ENCODE measurements at regions not wholly inside any gene's neighbourhood (a gene's known extent, or its start where the extent isn't known, plus 50 kb on each side); places are given as distances from the start of the nearest gene placed in this dataset.

DNA sequence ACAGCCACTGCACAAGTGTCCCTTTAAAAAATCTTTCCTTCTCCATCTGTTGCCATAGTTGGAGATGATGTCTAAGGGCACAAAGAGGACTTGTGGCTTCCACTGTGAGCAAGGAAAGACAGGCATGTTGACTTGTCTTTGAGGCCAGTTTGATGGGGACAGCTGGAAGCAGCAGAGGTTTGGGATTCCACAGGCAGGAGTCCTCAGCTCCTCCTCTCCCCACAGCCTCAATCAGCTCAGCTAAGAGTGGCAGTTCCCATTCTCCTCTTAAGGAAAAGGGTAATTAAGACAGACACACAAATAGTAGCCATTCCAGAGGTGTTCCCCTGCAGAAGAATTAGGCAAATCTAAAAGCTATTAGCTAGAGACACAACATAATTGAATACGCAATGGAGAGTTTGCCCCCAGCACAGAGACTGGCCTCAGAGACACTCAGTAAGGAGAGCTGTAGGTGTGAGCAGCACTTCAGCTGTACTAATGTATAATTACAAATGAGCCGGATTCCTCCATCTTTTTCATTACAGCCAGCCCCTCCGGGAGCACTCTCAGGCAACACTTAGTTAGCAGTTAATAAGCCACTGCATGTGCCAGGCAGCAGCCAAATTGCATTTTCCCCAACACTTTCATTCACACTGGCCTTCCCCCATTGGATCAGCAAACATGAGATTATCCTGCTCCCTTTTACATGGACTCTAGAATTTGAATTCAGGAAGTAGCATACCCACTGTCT, 434.0 kb downstream of the FOXO1 start:
- no peak for DNase-seq

DNA sequence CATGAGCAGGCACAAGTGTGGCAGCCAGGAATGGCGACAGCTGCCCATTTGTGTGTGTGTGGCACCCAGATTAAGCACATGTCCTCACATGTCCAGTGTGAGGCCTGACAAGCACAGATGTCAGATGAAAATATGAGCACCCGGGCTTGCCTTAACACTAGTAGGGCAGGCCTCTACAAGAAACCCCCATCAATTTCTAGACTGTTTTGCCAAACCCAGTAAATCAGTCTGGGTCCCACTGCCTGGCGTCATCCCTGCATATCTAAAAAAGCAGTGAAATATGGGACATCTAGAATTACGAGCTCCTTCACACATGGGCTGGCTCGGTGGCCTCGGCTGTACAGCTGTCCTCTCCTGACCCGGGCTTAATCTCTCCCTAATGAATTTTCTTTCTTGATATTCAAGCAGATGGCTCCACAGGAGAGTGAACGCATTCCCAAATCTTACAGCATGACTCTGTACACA, 432.7 kb downstream of the FOXO1 start:
- DNase-seq = no peak

DNA sequence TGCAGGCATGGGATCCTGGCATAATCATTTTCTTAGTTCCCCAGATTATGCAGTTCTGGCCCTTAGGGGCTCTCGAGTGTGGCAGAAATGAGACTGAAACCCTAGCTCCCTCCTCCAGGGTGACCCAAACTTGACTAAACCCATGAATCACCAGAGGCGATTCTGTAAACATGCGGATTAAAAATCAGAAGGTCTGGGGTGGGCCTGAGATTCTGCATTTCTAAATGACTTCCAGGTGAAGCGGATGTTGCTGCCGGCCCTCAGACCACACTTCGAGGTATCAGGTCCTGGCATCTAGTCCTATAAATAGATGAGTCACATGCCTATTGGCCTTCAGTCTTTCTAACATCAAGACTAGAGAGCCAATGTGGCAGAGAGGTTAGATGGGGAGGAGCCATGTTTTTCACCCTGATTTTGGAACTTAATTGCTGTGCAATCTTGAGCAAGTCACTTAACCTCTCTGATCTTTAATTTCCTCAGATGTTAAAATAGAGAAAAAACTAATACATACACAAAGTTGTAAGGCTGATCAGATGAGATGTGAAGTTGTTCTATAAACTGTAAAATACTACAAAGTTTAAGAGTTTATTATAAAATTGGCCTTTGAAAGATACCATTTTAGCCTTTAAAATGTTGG, 431.2 kb downstream of the FOXO1 start:
- no peak for DNase-seq

DNA sequence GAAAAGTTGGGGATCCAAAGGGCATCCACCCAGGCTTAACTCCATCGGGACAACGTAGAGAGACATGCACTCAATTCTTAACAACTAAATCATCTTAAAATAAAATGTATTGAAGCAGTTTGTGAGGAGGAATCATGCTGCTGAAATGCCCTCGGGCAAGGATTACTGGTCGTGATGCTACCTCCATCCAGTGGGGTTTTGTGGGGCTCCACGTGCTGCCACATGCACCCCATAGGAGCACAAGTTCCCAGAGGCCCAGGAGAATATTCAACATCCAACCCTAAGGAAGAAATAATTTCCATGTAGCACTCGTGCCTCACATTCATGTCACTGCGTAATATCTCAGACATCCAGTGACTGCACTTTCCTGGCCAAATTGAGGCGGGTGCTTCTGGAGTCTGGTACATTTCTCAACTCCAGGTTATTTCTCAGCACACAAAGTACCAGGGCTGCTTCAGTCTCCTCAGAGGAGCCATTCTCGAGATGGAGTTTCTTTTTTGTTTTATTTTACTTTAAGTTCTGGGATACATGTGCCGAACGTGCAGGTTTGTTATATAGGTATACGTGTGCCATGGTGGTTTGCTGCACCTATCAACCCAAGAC, 429.8 kb downstream of the FOXO1 start:
- DNase-seq = no peak

DNA sequence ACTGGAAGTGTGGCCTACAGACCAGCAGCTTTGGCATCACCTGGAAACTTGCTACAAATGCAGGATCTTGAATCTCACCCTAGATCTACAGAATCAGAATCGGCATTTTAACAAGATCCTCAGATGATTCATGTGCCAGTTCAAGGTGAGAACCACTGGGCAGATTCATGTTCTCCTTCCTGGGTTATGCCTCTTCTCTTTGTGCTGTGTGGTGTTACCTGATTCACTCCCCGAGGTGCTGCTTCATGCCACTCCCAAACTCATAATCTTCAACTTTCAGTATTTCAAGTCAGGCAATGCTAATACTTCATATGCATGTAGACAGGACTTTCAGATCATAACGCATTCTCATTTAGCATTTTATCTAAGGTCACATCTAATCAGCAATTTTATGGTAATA, 427.7 kb downstream of the FOXO1 start:
- DNase-seq = no peak

DNA sequence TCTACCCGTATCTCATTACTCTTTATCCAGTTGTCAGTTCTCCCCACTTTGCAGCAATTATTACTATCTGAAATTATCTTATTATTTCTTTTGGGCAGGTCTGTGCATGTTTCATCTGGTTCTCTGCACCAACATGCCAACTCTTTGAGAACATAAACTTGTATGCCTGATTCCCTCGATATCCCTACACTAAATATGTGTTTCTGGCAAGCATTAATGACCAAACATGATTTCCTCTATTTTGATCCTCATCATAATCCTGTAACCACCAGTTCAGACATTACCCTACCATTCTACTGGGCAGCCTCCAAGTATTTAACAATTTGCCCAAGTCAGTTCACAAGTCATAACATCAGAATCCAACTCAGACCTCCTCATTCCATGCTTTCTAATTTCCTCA, 426.1 kb downstream of the FOXO1 start:
- DNase-seq = no peak

DNA sequence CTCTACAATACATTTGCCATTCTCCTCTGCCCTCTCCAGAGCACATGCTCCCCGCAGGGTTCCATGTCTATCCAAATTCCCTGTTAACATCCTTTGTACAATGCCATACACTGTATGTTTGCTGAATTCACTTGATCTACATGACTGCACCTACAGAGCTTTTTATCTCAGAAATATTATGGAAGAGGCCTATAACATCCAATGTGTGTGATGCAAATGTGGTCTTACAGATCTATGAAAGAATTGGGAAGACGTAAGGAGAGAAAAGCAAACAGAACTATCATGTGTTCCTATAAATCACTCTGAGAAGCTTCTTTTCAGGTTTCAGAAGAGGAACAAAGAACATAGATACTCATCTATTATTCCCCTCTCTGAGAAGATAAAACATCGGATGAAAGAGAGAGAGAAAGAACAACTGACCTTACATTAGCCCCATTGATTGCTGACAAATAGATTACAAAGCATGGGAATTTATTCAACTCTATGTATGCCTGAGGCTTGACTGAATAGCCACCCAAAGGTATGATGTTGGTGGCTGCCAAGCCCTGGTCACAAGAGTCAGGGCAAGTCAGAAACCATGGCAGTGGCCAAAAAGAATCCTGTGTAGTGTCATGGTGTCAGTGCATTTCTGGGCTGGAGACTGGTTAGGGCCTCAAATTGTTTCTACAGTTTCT, 425.2 kb downstream of the FOXO1 start:
- no peak for DNase-seq

DNA sequence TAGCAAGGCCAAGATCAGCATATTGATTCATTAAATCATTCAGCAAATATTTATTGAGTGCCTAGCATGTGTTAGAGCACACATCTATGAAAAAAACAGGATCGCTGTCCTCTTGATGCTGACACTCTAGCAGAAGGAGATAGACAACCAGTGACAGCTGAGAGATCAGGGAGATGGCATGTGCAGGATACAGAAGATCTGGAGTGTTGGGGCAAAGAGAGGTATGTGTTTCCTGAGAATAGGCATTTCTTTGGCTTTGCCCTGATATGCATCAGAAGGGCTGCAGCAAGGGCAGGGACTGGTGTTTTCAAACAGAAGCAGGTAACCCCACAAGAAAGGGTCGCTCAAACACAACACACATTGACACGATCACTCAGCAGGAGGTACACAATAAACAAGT, 423.4 kb downstream of the FOXO1 start:
- no peak for DNase-seq

DNA sequence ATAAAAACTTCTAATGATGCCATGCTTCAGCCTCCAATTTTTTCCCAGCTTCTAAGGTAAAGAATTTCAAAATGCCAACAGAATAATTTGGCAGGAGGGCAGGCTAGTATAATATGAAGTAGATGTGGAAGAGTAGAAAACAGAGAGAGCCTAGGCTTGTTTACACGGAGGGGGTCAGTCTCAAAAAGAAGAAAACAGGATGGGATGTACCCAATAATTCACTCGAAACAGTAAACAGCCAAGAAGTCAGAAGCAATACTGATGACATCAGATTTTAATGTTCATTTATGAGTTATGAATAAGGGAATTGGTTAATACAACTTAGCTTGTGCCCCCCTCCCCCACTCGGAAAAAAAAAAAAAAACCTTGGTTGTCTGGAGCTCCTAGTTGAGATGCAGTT, 422.5 kb downstream of the FOXO1 start:
- DNase-seq = no peak

DNA sequence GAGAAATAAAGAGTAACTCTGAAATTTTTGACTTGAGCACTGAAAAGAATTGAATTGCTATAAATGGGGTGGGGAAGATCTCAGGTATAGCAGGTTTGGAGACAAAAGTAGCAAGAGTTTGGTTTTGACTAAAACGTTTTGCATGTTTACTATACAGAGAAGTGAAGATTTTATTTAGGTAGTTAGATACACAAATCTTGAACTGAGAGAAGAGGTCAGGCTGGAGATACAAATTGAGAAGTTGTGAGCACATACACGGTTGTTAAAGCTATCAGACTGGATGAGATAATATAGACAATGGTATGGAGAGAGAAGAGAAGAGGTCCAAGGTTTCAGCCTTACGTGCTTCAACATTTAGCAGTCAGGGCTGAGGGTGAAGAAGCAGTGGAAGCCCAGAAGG, 420.9 kb downstream of the FOXO1 start:
- DNase-seq = no peak

DNA sequence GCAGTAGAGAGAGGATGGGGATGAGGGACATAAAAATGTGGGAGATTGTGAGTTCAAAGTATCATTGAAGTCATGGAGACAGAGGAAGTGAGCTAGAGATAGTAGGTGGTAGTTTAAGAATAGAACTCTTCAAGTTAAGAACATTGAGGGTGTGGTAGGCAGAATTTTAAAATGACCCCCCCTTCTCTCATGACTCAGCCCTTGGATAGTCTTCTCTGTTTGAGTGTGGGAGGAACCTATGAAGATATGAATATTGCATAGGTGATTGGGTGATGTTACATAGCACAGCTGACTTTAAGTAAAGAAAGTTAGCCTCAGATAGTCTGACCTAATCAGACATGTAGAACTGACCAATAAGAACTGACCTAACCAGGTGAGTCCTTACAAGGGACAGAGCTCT, 418.6 kb downstream of the FOXO1 start:
- DNase-seq = no peak

DNA sequence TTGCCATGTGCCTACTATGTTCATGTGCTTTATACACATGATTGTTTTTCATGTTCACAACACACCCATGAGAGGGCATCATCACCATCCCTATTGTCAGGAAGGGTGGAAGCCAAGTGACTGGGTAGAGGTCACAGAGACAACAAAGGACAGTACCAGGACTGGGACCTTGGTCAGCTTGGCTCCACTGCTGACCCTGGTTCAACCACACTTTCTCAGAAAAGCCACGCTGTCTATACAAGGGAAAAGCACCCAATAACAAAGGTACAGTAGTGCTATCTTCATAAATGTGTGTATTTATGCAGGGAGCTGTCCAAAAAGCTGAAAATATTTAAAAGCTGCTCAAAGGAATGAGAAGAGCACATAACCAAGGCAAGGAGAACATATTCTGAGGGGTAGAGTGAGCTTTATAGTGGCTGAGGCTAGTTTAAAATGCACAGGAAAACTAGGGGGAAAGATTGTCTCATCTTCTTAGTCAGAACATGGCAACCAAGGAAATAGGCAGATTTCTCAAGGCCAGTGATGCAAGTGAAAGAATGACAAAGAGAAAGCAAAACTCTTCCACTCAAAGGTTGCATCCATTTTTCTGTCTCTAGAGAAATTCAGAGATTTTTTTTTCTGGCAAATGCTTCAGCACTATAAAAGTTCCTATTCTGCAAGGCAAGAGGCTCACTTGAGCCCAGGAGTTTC, 415.0 kb downstream of the FOXO1 start:
- DNase-seq = no peak

DNA sequence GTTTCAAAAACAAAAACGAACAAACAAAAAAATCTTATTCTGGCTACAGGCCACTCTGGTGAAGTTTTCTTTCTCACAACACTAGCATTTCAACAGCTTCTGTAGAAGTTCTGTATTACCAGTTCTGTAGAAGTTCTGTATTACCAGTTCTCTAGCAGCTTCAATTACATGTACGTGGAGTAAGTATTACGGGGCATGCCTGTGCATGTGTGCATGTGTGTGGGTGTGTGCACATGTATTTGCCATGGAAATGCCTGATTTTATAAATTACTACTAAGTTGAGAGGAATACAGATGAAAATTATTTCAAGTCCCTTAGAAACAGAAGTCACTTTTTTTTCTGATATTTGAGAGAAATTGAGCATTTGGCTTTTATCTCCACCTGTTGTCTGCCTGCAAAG, 414.2 kb downstream of the FOXO1 start:
- no peak for DNase-seq

DNA sequence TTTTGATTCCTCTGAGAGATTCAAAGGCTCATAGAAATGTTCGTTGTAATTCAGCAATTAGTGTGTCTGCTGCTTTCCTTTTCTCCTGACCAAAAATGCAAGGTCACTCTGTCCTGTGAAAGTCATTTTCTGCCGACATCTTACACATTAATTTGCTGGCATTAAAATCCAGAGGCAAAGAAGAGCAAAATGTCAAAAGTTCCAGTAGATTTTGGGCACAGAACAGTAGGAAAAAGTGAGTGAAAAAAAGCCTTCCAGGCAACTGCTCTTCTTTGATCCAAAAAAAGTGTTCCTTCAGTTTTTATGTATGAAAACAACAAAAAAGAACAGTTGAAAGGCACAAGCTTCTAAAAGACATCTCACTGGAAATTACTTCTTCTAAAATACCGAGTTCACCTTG, 413.8 kb downstream of the FOXO1 start:
- no peak for DNase-seq

DNA sequence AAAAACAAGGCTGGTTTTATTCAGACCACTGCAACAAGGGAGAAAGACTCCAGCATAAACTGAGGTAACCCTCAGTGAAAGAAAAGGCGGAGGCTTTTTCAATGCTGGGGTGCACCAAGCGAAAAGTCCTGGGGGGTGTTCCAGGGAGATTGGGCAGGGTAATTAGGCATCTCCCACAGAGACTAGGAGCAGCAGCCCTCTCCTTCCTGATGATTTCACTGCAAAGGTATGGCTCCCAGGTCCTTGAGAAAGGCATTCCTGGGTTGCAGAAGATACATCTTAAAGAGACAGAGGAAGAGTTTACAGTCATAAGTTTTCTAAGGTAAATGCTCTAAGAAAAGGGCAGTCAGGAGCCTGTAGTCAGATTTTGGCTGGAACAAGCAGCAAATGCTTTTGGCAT, 412.0 kb downstream of the FOXO1 start:
- DNase-seq = no peak

DNA sequence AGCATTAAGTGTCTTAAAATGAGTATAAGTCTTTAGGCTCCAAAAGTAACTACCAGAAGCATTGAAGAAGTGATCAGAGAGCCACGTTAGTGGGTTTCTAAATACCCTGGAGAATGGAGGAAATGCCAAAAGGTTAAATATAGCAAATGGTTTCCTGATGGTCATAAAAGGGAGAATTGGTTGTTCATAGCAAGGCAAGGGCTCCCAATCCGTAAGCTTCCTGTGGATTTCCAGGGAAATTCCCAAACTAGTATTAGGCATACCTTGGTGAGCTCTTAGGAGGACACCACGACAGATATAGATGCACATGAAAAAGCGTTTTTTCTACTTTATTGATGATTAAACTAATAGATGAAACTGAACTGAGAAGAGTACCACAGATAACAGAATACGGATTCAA, 410.9 kb downstream of the FOXO1 start:
- no peak for DNase-seq

DNA sequence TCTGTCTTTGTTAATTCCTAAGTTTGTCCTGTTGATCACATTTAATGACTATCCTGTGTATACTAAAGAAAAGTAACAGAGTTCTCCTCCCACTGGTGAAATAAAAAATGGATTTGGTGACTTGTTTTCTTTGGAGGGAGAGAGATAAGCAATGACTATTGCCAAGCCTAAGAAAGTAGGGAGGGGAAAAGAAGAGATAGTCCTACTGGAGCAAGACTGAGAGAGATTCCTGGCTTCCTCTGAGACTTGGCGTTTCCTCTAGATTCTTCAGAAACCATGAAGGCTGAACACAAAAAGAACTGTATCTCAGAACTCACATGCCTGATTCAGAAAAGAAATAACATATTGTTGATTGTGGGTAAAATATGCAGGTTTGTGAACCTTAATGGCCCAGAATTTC, 406.5 kb downstream of the FOXO1 start:
- no peak for DNase-seq

DNA sequence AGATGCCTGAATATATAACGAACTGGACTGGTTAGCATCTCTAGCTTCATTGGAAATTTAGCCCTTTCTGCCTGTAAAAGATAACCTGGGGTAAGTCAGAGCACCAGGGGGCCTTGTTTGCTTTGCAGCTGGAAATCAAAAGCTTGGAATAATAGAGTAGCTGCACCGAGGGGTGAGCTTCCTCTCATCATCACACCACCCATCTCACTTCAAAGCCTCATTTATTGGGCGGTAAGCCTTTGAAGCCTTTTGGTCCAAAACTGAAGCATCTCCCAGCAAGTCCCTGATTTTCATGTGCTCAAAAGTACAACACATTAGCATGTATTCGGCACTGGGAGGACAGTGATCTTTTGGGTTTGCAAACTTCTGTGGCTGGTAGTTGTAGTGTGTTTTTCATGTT, 405.1 kb downstream of the FOXO1 start:
- no peak for DNase-seq

DNA sequence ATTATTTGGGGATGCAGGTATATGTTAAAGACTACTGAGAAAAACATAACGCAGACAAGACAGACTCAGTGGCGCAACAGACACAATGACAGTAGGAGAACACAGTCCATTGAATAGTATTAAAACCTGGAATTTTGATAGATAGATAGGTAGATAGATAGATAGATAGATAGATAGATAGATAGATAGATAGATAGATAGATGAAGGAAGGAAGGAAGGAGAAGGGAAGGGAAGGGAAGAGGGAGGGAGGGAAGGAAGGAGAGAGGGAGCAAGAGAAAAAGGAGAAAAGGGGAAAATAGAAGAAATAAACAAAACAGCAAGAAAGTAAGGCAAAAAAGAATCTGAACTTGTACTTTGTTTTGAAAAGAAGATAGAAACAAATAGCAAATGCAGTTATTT, 404.5 kb downstream of the FOXO1 start:
- DNase-seq = no peak

DNA sequence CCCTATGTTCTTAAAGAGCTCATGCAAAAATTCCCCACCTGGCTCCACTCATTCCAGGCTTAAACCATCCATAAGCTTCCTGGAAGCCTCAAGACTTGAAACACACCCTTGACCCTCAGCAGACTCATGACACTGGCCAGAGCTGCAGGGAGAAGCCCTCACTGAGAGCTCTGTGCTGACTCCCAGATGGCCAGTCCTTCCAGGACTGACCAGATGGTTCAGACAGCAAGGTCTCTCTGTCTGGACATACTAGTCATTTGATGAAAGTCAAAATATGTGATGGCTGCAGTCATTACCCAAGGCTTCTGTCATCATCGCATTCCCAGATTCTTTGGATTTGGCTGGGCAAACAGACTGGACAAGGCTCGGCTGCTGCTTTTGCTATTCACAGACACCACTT, 397.4 kb downstream of the FOXO1 start:
- no peak for DNase-seq

DNA sequence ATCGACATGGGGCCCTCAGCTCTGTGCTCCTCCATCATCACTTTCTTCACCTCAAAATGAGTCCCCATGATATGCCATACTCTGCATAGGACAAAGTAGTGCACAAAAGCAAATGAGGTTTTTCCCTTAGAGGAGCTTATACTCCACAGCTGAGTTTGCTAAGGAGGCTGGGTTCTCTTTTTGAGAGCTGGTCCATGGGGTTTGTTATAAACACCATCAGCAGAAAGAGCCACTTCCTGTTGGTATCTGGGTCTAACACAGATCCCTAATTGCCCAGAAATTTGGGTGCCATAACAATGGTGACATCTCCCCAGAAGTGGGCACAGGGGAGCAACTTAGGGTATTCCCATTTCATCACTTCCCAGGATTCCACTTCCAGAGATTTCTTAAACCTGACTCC, 395.7 kb downstream of the FOXO1 start:
- DNase-seq = no peak

DNA sequence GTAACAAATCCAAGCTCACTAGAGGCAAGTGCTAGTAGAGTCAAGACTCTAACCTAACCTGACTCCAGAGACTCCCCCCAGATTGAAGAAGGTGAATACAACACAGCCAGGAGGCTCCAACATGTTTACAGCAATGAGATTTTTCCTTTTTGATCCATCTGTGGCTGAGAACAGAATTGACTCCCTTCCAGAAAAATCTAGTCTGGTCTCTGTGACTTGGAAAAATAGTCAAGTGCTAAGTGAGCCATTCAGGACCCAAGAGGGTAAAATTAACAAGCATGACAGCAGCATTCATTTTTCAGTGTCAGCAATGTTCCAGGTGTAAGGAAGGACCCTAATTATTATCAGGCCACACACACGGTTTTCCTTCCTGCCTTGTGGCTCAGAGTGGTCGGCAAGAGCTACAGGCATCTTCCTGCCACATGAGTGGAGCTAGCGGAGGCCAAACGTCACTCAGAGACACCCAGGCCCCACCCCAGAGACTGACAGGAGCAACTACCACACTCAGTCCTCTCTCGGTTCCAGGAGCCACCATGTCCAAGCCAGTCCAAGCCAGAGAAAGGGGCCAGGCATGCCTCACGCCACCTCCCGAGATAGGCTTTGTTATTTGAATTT, 395.1 kb downstream of the FOXO1 start:
- no peak for DNase-seq

Measured in NCI-H187 treated with DMSO at 0.1 percent for 48 hours (cell line).